ENCODE measurements at regions not wholly inside any gene's neighbourhood (a gene's known extent, or its start where the extent isn't known, plus 50 kb on each side); places are given as distances from the start of the nearest gene placed in this dataset.

DNA sequence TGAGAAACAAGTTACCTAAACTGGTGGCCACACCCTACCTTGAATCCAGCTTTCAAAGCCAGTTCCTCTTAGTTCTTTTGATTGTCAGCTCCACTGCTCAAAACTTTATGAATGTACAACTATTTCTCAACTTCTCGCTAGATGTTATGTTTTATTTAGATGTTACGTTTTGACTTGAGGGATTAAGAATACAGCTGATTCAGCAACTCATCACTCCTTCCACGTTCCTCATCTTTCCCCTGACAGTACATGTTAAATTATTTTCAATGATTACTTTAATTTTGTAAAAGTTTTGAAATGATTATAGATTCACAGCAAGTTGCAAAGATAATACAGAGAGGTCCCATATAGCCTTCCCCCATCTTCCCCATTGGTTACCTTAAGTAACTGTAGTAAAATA is 553.4 kb downstream of the GALR1 start:
- TF ChIP-seq, protein P1, sequence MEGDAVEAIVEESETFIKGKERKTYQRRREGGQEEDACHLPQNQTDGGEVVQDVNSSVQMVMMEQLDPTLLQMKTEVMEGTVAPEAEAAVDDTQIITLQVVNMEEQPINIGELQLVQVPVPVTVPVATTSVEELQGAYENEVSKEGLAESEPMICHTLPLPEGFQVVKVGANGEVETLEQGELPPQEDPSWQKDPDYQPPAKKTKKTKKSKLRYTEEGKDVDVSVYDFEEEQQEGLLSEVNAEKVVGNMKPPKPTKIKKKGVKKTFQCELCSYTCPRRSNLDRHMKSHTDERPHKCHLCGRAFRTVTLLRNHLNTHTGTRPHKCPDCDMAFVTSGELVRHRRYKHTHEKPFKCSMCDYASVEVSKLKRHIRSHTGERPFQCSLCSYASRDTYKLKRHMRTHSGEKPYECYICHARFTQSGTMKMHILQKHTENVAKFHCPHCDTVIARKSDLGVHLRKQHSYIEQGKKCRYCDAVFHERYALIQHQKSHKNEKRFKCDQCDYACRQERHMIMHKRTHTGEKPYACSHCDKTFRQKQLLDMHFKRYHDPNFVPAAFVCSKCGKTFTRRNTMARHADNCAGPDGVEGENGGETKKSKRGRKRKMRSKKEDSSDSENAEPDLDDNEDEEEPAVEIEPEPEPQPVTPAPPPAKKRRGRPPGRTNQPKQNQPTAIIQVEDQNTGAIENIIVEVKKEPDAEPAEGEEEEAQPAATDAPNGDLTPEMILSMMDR (conservative IDR thresholded peaks at IDR 0.05 in 1 of 2, IDR thresholded peaks at IDR 0.05 in 1 of 2; ENCODE audit: low read depth in 1 of 2, low read length in 2 of 2) = no peak
- TF ChIP-seq EZH2 (IDR thresholded peaks at IDR 0.05; ENCODE audit: low read length, missing control alignments) = no peak

Data from fibroblast of lung (primary cell).